ENCODE measurements at regions not wholly inside any gene's neighbourhood (a gene's known extent, or its start where the extent isn't known, plus 50 kb on each side); places are given as distances from the start of the nearest gene placed in this dataset.

GRCh38 chr2:217195658-217196446, 336.0 kb upstream of the TNP1 start:
- DNase-seq = no peak

- no peak for DNase-seq
Observed at GRCh38 chr2:217195016-217195415, 335.2 kb upstream of the TNP1 start.

- DNase-seq = no peak
Observed at GRCh38 chr2:217193431-217194340, 333.8 kb upstream of the TNP1 start.

- no peak for DNase-seq
Observed at GRCh38 chr2:217192366-217192765, 332.5 kb upstream of the TNP1 start.

GRCh38 chr2:217189747-217190146, 329.9 kb upstream of the TNP1 start:
- DNase-seq = no peak

- no peak for DNase-seq
Observed at GRCh38 chr2:217189131-217189530, 329.3 kb upstream of the TNP1 start.

GRCh38 chr2:217186668-217187159, 326.9 kb upstream of the TNP1 start:
- DNase-seq = no peak

- no peak for DNase-seq
Observed at GRCh38 chr2:217186152-217186551, 326.3 kb upstream of the TNP1 start.

- DNase-seq = no peak
Observed at GRCh38 chr2:217185265-217185995, 325.6 kb upstream of the TNP1 start.

- no peak for DNase-seq
Observed at GRCh38 chr2:217184242-217184641, 324.4 kb upstream of the TNP1 start.

GRCh38 chr2:217183471-217183870, 323.6 kb upstream of the TNP1 start:
- no peak for DNase-seq

GRCh38 chr2:217182926-217183325, 323.1 kb upstream of the TNP1 start:
- no peak for DNase-seq

- no peak for DNase-seq
Observed at GRCh38 chr2:217181512-217181911, 321.6 kb upstream of the TNP1 start.

GRCh38 chr2:217179854-217180253, 320.0 kb upstream of the TNP1 start:
- DNase-seq = no peak

- no peak for DNase-seq
Observed at GRCh38 chr2:217178341-217178740, 318.5 kb upstream of the TNP1 start.

GRCh38 chr2:217177720-217178119, 317.9 kb upstream of the TNP1 start:
- no peak for DNase-seq

- DNase-seq = no peak
Observed at GRCh38 chr2:217171874-217172273, 312.0 kb upstream of the TNP1 start.

GRCh38 chr2:217168496-217168895, 308.6 kb upstream of the TNP1 start:
- no peak for DNase-seq

- DNase-seq = no peak
Observed at GRCh38 chr2:217167531-217167930, 307.7 kb upstream of the TNP1 start.

- no peak for DNase-seq
Observed at GRCh38 chr2:217166241-217166850, 306.5 kb upstream of the TNP1 start.

- no peak for DNase-seq
Observed at GRCh38 chr2:217165547-217165946, 305.7 kb upstream of the TNP1 start.

GRCh38 chr2:217163987-217164386, 304.1 kb upstream of the TNP1 start:
- DNase-seq = no peak

Data from renal pelvis (tissue), 1 donor.